ENCODE measurements at regions not wholly inside any gene's neighbourhood (a gene's known extent, or its start where the extent isn't known, plus 50 kb on each side); places are given as distances from the start of the nearest gene placed in this dataset.

DNA sequence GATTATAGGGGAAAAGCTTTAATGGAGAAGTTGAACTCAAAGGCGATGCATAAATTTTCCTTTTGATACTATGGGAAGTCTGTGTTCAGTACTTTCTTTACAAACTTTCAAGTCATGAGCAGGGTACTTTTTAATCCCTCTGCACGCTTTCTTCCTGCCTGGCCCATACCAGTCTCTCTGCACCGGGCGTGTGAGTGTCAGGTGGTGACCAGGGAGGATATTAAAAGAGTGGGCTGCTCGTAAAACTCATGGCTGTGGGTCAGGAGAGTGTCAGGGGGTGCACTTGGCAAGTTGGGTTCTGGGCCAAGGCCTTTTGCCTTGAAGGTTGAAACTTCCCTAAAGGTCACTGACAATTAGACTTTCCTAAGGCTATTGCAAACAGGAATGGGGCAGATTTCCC, 367.8 kb downstream of the GPD2 start:
- ATAC-seq (no peak), DNase-seq (no peak)
- intact Hi-C loops (cut with DNase I): no loop called here
- no peak for TF ChIP-seq POLR2A (IDR thresholded peaks at IDR 0.05)
- no peak for TF ChIP-seq CTCF (IDR thresholded peaks at IDR 0.05)
- H3K4me3 ChIP-seq: no peak overlapping the region
- no peaks in the 10 kb centered on the region for H3K36me3 ChIP-seq
- H3K27me3 ChIP-seq: peaks cover 0 to 10% (median 0%) of the 10 kb centered on the region in 9 donors
- 76 to 87% (median 82%) methylated on average over 5 of the region's 5 CpGs for WGBS, 4 donors
- no peak overlapping the region for H3K27ac ChIP-seq
- H3K4me1 ChIP-seq: no peaks in the 10 kb centered on the region
- peaks cover 0 to 9% (median 0%) of the 10 kb centered on the region in 12 donors for H3K9me3 ChIP-seq

- WGBS, 4 donors: 73 to 85% (median 75%) methylated on average over 2 of the region's 2 CpGs
- TF ChIP-seq CTCF (IDR thresholded peaks at IDR 0.05) (no peak), POLR2A (IDR thresholded peaks at IDR 0.05) (no peak)
- intact Hi-C loops (cut with DNase I): no loop called here
These were observed 373.9 kb downstream of the GPD2 start for GRCh38 chr2:156810094-156810493.

GRCh38 chr2:156812496-156812895, 376.3 kb downstream of the GPD2 start:
- H3K27me3 ChIP-seq: no peaks in the 10 kb centered on the region
- no peak for TF ChIP-seq POLR2A (IDR thresholded peaks at IDR 0.05)
- TF ChIP-seq CTCF (IDR thresholded peaks at IDR 0.05): no peak
- no peaks in the 10 kb centered on the region for H3K4me1 ChIP-seq
- no peak for ATAC-seq
- H3K36me3 ChIP-seq: no peaks in the 10 kb centered on the region
- 71 to 82% (median 78%) methylated on average over 1 of the region's 1 CpG for WGBS, 4 donors
- intact Hi-C loops (cut with DNase I): no loop called here
- H3K9me3 ChIP-seq: no peaks in the 10 kb centered on the region
- no peak overlapping the region for H3K27ac ChIP-seq
- no peak for DNase-seq
- no peak overlapping the region for H3K4me3 ChIP-seq

More at GRCh38 chr2:156810094-156810493, 373.9 kb downstream of the GPD2 start:
- ATAC-seq (no peak), DNase-seq (no peak)
- Histone ChIP-seq H3K4me3 (no peak overlapping the region), H3K27ac (no peak overlapping the region), H3K9me3 (peaks cover 0 to 9% (median 0%) of the 10 kb centered on the region in 12 donors), H3K27me3 (no peaks in the 10 kb centered on the region), H3K4me1 (no peaks in the 10 kb centered on the region), H3K36me3 (no peaks in the 10 kb centered on the region)

DNA sequence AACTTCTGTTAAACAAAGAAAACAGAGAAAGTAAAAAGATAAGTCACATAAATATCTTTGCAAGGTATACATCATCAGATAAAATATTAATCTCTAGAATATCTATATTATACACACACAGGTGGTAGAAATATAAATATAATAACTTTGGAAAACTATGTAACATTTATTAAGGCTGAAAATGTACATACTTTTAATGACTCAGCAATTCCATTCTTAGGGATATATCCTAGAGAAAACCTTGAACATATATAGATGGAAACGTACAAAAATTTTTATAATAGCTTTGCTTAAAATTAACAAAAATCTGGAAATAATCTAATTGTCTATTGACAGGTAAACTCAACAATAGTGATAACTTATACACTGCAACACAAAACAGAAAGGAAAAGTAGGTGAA, 381.3 kb downstream of the GPD2 start:
- no peak overlapping the region for H3K4me3 ChIP-seq
- no peaks in the 10 kb centered on the region for H3K36me3 ChIP-seq
- WGBS, 4 donors: 78 to 89% (median 85%) methylated on average over 1 of the region's 1 CpG
- H3K27ac ChIP-seq: no peak overlapping the region
- peaks cover 0 to 11% (median 0%) of the 10 kb centered on the region in 12 donors for H3K4me1 ChIP-seq
- no peaks in the 10 kb centered on the region for H3K9me3 ChIP-seq
- no peak for TF ChIP-seq POLR2A (IDR thresholded peaks at IDR 0.05)
- no peak for TF ChIP-seq CTCF (IDR thresholded peaks at IDR 0.05)
- intact Hi-C loops (cut with DNase I): no loop called here
- no peak for ATAC-seq
- DNase-seq: no peak
- H3K27me3 ChIP-seq: no peaks in the 10 kb centered on the region

All from heart left ventricle (tissue), 16 donors.